GM21528 (cell line): ENCODE measurements at regions not wholly inside any gene's neighbourhood (a gene's known extent, or its start where the extent isn't known, plus 50 kb on each side); places are given as distances from the start of the nearest gene placed in this dataset.

Experiments used
- ATAC-seq: cut with Tn5 transposase; IDR thresholded peaks from one replicate; pipeline ENCODE4 v1.9.1; 2021; ENCODE audit warnings: mild to moderate bottlenecking, moderate library complexity; ENCODE audit not compliant: unreplicated experiment, low FRiP score

DNA sequence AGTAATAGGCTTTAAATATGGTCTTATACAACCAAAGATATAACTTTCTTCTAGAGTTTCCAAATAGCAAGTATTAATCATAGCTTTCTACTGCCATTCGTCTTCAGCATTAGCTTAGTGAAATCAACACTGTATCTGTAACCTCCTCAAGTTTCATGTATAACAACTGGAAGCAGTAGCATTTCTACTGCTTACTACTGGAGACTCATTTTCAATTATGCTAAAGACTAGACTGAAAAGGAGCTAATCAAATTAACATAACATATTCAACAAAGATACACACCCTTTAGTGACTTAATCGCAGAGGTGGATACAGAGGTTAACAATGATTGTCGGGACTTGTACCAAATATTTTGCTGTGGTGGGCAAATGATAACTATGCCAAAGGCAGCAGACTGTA lies 344.2 kb upstream of the TEX13C start:
- no peak for ATAC-seq

DNA sequence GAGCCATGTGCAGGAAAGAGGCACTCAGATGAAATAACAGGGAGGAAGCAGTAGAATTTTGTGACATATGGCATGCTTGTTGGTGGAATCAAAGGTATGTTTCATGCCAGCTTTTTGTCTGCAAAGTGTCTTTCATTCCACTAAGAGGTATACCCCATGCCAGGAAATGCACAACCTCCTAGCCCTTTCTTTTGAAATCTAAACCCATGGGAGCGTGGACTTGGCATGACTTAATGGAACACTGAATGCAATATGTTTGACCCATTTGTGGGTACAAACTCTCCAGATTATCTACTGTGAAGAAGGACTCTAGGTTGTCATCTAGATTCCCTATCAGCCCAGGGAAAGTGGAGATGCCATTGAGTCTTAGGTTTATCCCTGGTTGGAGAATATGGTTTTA lies 338.3 kb upstream of the TEX13C start:
- ATAC-seq, result no peak

DNA sequence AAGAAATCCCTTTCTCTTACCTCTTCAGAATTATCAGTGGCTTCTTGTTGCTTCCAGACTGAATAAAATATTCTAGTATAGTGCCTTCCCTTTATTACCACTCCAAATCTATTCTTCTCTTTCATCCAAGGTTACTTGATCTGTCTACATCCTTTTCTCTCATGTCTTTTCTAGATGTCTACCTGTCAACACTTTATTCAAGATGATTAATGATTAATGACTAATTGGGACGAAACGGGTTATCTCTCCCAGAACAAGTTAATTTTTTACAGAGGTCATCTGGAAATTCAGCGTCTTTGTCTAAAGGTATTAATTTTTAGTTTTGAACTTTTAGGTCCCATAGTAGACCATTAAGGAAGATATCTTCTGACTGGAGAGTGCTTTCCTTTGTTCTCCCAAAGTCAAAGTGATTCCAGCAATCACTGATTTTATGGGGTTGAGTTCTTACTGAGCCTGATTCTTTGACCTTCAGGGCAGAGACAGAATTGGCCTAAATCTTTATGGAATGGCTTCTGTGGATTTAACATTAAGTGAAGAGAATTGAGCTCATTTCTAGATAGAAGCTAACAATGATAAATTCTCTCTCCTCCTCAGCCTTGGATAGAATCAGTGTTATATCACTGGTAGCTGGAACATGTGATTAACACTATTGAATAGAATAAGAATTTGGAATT lies 335.4 kb upstream of the TEX13C start:
- ATAC-seq, result no peak

DNA sequence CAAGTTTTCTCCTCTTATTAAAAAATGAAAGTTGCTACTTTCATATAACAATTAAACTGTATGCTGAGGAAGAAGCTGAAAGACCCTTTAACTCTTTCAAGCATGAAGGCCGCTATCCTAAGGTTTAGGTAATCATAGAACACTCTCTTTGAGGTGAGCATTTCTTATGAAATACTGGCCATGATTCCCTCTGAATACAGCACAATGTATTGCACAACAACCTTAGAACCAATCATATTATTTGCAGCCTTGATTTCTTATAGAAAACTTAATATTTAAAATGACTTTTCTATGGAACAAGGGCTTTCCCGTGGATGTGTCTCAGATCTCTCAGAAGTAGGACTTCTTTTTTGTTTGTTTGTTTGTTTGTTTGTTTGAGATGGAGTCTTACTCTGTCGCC lies 333.4 kb upstream of the TEX13C start:
- ATAC-seq, result no peak

DNA sequence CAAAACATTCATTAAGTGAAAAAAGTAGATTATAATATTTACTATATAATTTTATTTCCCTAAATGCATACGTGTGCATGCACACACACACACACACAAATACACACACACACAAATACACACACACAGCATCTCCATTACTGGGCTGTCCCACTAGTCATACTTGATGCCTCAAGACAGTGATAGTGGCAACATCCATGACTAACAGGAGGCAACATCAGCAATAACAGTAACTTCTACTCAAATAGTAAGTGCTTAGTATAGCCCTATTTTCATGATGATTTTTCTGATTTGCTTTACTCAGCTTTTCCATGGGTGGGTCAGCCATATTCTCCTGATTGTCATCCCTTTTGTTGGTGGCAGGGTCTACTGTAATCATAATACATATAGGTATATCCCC lies 325.9 kb upstream of the TEX13C start:
- ATAC-seq, result no peak

DNA sequence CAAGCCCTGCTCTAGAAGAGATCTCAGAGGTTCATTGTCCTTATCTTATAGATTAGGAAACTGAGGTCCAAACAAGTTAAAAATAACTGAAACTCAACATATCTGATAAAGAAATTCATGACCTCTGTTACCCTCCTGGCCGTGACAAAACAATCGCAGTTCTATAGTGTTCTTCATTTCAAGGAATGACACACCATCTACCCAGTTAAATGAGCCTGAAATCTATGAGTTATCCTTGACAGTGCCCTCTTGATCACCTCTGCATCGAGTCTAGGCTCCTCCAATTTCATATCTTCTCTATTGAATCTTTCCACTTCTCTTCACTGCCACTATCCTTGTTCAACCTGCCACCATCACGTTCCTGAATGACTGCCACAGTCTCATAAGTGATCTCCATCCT lies 325.3 kb upstream of the TEX13C start:
- ATAC-seq, result no peak

DNA sequence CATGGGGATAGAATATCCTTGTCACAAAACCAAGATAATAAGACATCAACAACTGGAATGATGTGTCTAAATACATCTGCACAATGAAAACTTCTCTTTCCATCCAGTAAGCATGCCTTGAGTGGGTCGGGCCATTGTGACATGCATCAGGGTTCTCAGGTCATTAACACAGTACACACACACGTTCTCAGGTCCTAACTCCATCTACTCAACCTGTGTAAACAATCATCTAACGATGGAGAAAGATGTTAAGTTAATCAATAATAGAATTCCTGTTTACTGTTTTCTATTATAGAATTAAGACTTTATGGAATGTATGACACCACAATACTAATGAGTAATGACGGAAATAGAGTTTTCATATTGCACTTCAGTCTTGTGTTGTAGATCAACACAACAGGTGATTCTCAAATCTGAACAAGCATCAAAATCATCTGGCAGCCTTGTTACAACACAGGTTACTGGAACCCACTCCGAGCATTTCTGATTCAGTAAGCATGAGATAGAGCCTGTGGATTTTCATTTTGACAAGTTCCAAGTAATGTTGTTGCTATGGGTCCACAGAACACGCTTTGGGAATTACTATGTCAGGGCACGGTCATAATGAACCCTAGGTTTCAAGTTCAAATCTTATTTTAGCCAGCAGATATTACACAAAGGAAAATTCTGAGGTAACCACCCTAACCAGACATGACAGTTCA lies 315.8 kb upstream of the TEX13C start:
- ATAC-seq, result no peak

DNA sequence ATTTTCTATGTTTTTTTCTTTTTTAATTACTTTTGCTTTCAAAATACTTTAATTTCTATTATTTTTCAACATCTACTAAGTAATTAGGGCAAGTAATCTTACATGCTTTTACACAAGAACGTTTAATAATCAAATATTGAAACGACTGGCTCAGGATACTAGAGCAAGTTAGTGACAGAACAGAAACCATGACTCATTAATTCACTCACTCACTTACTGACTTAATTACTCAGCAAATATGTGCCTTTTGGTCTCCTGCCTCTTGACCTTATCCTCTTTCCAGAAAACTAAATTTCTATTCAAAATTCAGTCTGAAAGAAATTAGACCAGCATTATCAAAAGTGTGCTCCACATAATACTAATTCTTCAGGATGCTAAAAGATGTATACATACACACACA lies 314.9 kb upstream of the TEX13C start:
- no peak for ATAC-seq

DNA sequence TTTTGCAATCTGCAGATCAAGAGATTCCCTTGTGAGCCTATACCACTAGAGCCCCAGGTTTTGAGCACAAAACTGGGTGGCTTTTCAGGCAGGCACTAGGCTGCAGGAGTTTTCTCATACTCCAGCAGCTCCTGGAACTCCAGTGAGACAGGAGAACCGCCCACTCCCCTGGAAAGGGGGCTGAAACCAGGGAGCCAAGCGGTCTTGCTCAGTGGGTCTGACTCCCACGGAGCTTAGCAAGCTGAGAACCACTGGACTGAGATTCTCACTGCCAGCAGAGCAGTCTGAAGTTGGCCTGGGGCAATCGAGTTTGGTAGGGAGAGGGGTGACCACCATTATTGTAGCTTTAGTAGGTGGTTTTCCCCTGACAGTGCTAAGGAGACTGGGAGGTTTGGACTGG lies 313.8 kb upstream of the TEX13C start:
- no peak for ATAC-seq

DNA sequence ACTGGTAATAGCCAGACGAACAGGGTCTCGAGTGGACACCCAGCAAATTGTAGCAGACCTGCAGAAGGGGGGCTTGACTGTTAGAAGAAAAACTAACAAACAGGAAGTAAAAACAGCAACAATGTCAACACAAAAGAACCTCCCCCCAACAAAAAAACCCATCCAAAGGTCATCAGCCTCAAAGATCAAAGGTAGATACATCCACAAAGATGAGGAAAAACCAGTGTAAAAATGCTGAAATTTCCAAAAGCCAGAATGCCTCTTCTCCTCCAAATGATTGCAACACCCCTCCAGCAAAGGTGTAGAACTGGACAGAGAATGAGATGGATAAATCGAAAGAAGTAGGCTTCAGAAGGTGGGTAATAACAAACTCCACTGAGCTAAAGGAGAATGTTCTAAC lies 313.0 kb upstream of the TEX13C start:
- ATAC-seq, result no peak

DNA sequence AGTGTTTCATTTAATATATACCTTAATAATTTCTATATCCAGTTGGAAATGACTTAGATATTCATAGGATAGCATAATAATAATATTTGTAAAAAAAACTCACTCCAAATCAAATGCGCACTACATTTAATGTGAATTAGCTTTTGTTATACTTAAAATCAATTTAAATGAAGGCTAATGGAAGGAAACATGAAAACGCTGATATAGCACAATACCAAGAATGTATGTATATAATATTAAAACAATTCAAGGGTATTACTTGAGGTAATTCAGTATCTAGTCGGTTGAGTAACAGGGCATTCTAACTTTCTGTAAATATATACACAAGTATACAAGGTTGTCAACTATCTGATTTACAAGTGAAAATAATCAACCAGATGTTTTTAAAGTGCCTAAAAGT lies 307.1 kb upstream of the TEX13C start:
- ATAC-seq, result no peak

DNA sequence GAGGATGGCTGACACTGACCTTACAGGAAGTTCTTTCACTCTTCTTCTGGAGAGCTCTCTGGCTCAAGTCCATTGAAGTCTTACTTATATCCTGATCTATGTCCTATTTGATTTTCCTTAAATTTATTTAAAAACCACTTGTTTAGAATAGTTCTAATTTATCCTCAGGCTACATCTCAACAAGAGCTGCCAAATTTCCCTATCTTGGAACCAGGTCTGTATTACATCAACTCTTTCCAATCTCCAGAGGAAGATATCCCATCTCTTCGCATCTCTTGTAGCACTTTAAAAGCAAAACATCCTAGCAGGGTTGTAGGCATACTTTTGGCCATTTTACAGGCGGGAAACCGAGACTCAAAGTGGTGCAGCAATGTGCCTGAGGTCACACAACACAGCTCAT lies 290.5 kb upstream of the TEX13C start:
- ATAC-seq, result no peak
